IMR-90 (cell line): ENCODE measurements at regions not wholly inside any gene's neighbourhood (a gene's known extent, or its start where the extent isn't known, plus 50 kb on each side); places are given as distances from the start of the nearest gene placed in this dataset.

Experiments used
- BHLHE40 ChIP-seq: fragments of 150-350 bp; IDR thresholded peaks from 2 replicates; pipeline ENCODE4 v1.6.1; 2016; ENCODE audit warnings: mild to moderate bottlenecking, low read depth, low read length
- CEBPB ChIP-seq: IDR thresholded peaks from 2 replicates; pipeline ENCODE4 v1.6.1; 2012; ENCODE audit warnings: low read depth, low read length, improper control_type of control experiment
- CTCF ChIP-seq: conservative IDR thresholded peaks from 2 replicates; pipeline ENCODE4 v1.5.1; 2012; ENCODE audit warnings: mild to moderate bottlenecking, low read depth, low read length, improper control_type of control experiment
- ELK1 ChIP-seq: fragments of 150-350 bp; IDR thresholded peaks from 2 replicates; pipeline ENCODE4 v1.6.1; 2016; ENCODE audit warnings: low read depth, mild to moderate bottlenecking, low read length, moderate library complexity, borderline replicate concordance
- FOS ChIP-seq: fragments of 150-350 bp; IDR thresholded peaks from 2 replicates; pipeline ENCODE4 v1.6.1; 2016; ENCODE audit warnings: low read depth, low read length
- MAFK ChIP-seq: IDR thresholded peaks from 2 replicates; pipeline ENCODE4 v1.6.1; 2012; ENCODE audit warnings: low read depth, low read length, improper control_type of control experiment
- MAZ ChIP-seq: IDR thresholded peaks from 2 replicates; pipeline ENCODE4 v1.6.1; 2012; ENCODE audit warnings: low read depth, mild to moderate bottlenecking, low read length, improper control_type of control experiment, moderate library complexity, borderline replicate concordance
- MXI1 ChIP-seq: IDR thresholded peaks from 2 replicates; pipeline ENCODE4 v1.6.1; 2012; ENCODE audit warnings: low read depth, mild to moderate bottlenecking, low read length, moderate library complexity, borderline replicate concordance
- POLR2A ChIP-seq: IDR thresholded peaks from 2 replicates; pipeline ENCODE4 v1.6.1; 2012; ENCODE audit warnings: mild to moderate bottlenecking, low read depth, low read length
- RAD21 ChIP-seq: IDR thresholded peaks from 2 replicates; pipeline ENCODE4 v1.6.1; 2012; ENCODE audit warnings: low read length, improper control_type of control experiment
- RCOR1 ChIP-seq: IDR thresholded peaks from 2 replicates; pipeline ENCODE4 v1.6.1; 2012; ENCODE audit warnings: mild to moderate bottlenecking, low read length, improper control_type of control experiment; ENCODE audit not compliant: insufficient replicate concordance
- RFX5 ChIP-seq: IDR thresholded peaks from 2 replicates; pipeline ENCODE4 v1.8.0; 2012; ENCODE audit warnings: low read depth, mild to moderate bottlenecking, low read length, moderate library complexity
- SMC3 ChIP-seq: fragments of 150-350 bp; IDR thresholded peaks from 2 replicates; pipeline ENCODE4 v1.6.1; 2016; ENCODE audit warnings: low read depth, mild to moderate bottlenecking, antibody characterized with exemption, low read length, moderate library complexity
- TF ChIP-seq, protein P1 (sequence below): fragments of 150-350 bp; IDR thresholded peaks from 2 replicates; pipeline ENCODE4 v1.6.1; 2017; ENCODE audit warnings: mild to moderate bottlenecking, antibody characterized with exemption, low read length, low read depth

GRCh38 chr5:165579911-165580310, 2074.5 kb downstream of the MAT2B start:
- TF ChIP-seq RAD21 (no peak), POLR2A (no peak), CTCF (no peak), CEBPB (no peak), ELK1 (no peak), MAZ (no peak), MAFK (no peak), SMC3 (no peak), RCOR1 (no peak), BHLHE40 (no peak), MXI1 (no peak), FOS (no peak), RFX5 (no peak)
- TF ChIP-seq, protein P1, sequence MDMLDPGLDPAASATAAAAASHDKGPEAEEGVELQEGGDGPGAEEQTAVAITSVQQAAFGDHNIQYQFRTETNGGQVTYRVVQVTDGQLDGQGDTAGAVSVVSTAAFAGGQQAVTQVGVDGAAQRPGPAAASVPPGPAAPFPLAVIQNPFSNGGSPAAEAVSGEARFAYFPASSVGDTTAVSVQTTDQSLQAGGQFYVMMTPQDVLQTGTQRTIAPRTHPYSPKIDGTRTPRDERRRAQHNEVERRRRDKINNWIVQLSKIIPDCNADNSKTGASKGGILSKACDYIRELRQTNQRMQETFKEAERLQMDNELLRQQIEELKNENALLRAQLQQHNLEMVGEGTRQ, result no peak
